ENCODE measurements at regions not wholly inside any gene's neighbourhood (a gene's known extent, or its start where the extent isn't known, plus 50 kb on each side); places are given as distances from the start of the nearest gene placed in this dataset.

- no peak overlapping the region for H4K91ac ChIP-seq (ENCODE audit: insufficient read length, low read depth, low read length)
- no peak overlapping the region for H3K56ac ChIP-seq (ENCODE audit: insufficient read length, low read depth, low read length)
- no peak overlapping the region for H3K14ac ChIP-seq (ENCODE audit: insufficient read depth, low read length)
- H3K79me2 ChIP-seq (ENCODE audit: insufficient read depth, low read length), result no peaks in the 10 kb centered on the region
- no peak overlapping the region for H3K27ac ChIP-seq (ENCODE audit: insufficient read length, low read depth, low read length)
- H3K9ac ChIP-seq (ENCODE audit: extremely low read depth, insufficient read length, low read length), result no peak overlapping the region
- no peaks in the 10 kb centered on the region for H4K20me1 ChIP-seq (ENCODE audit: control insufficient read depth, insufficient read depth, insufficient read length)
- H3K79me1 ChIP-seq (ENCODE audit: insufficient read depth, low read depth, low read length, poor library complexity, severe bottlenecking), result no peaks in the 10 kb centered on the region
- no peaks in the 10 kb centered on the region for H3K27me3 ChIP-seq (ENCODE audit: insufficient read depth, low read length)
- Mint-ChIP-seq H3K27ac (no peak overlapping the region; a peak in 1 of 7 replicates), H3K27me3 (ENCODE audit: low read depth) (no peaks in the 10 kb centered on the region), H3K9me3 (peaks cover 3 to 13% of the 10 kb centered on the region in 2 experiments; a peak in 3 of 5 replicates), H3K36me3 (ENCODE audit: insufficient read depth in 1 of 3, low read depth in 3 of 3) (peaks cover 0 to 10% (median 0%) of the 10 kb centered on the region in 3 experiments; a peak in 1 of 7 replicates), H3K4me1 (peaks cover 6 to 7% of the 10 kb centered on the region in 2 experiments), H3K4me3 (no peak overlapping the region)
- H3T11ph ChIP-seq (ENCODE audit: low read length), result no peak overlapping the region
- no peaks in the 10 kb centered on the region for H3K23me2 ChIP-seq (ENCODE audit: insufficient read length, low read depth, low read length, poor library complexity, severe bottlenecking)
- no peak overlapping the region for H2BK120ac ChIP-seq (ENCODE audit: low read depth, low read length, poor library complexity, severe bottlenecking)
- no peak overlapping the region for H2AK5ac ChIP-seq (ENCODE audit: insufficient read length, low read length)
- no peak overlapping the region for H4K8ac ChIP-seq (replicated peaks; ENCODE audit: insufficient read length, low read depth, low read length)
- no peak overlapping the region for H2BK5ac ChIP-seq (ENCODE audit: insufficient read length, low read length)
- H2AFZ ChIP-seq (ENCODE audit: low read length), result no peak overlapping the region
- H4K5ac ChIP-seq (ENCODE audit: insufficient read length, low read depth, low read length), result no peak overlapping the region
- H2BK20ac ChIP-seq (ENCODE audit: low read depth, low read length, poor library complexity, severe bottlenecking), result no peak overlapping the region
- no peaks in the 10 kb centered on the region for H3K9me3 ChIP-seq (ENCODE audit: control insufficient read depth, low read depth, low read length)
- no peak for TF ChIP-seq CTCF (conservative IDR thresholded peaks at IDR 0.05)
- H3K23ac ChIP-seq (ENCODE audit: insufficient read length, low read depth, low read length), result no peak overlapping the region
- H2BK15ac ChIP-seq (ENCODE audit: low read depth, low read length), result no peak overlapping the region
- no peak overlapping the region for H3K18ac ChIP-seq (ENCODE audit: insufficient read length, low read depth, low read length)
- DNase-seq, result no peak
- no CpG with 5 or more reads among the region's 3 CpGs for WGBS (ENCODE audit: extremely low coverage, insufficient read length, low lambda C conversion rate)
- H3K4me1 ChIP-seq (ENCODE audit: insufficient read depth, low read length), result no peaks in the 10 kb centered on the region
- H2BK12ac ChIP-seq (ENCODE audit: insufficient read length, low read depth, low read length), result no peak overlapping the region
- no peak overlapping the region for H3K4me2 ChIP-seq (ENCODE audit: insufficient read depth, insufficient read length, low read length)
- H3K4ac ChIP-seq (ENCODE audit: low read depth, low read length), result no peak overlapping the region
Observed at GRCh38 chr5:30831123-30831522, 362.4 kb upstream of the CDH6 start.

Data from H9 (cell line).